H1 (cell line): ENCODE measurements at regions not wholly inside any gene's neighbourhood (a gene's known extent, or its start where the extent isn't known, plus 50 kb on each side); places are given as distances from the start of the nearest gene placed in this dataset.
"Not testable (repeated sequence)": the region's sequence is repeated elsewhere in the genome, so short reads cannot be mapped to it uniquely, and the experiment has no call there.

Experiments used
- CTCF ChIA-PET: fragments of 300-600 bp; sonication (Branson Sonifier 250); formaldehyde crosslinking; loops from one replicate; lab custom pipeline; 2021; ENCODE audit not compliant: partially characterized antibody; lab: Charles Lee
- POLR2A ChIA-PET: fragments of 300-600 bp; sonication (Branson Sonifier 250); formaldehyde crosslinking; loops from one replicate; lab custom pipeline; 2021; ENCODE audit warnings: inconsistent platforms; ENCODE audit not compliant: partially characterized antibody; lab: Charles Lee
- DNase-seq, 2 experiments: peaks; one replicate each; pipeline versions ENCODE4 v3.0.0 to v3.0.0-alpha.2; 2010 to 2022; ENCODE audit warnings: low spot score in 2 of 2, low read depth in 1 of 2, mixed read lengths in 1 of 2
- FAIRE-seq: peaks from 2 replicates; lab custom pipeline; 2011; peaks lifted over from hg19 to GRCh38; lab: Jason Lieb, UNC
- H2AFZ ChIP-seq: 2 replicates; pipeline ENCODE4 v1.8.1; 2012; ENCODE audit warnings: low read length, inconsistent platforms
- H2AK5ac ChIP-seq: 2 replicates; pipeline ENCODE4 v1.6.1; 2013; ENCODE audit warnings: low read depth, low read length
- H2BK120ac ChIP-seq: replicated peaks from 2 replicates; pipeline ENCODE3; 2013; ENCODE audit warnings: low read depth, low read length, inconsistent platforms
- H2BK12ac ChIP-seq: 2 replicates; pipeline ENCODE4 v1.6.1; 2013; ENCODE audit warnings: low read depth, low read length
- H2BK15ac ChIP-seq: 2 replicates; pipeline ENCODE4 v1.6.1; 2013; ENCODE audit warnings: low read length
- H2BK20ac ChIP-seq: 2 replicates; pipeline ENCODE4 v1.6.1; 2013; ENCODE audit warnings: low read length
- H2BK5ac ChIP-seq: 2 replicates; pipeline ENCODE4 v1.6.1; 2013; ENCODE audit warnings: low read depth, low read length
- H3K14ac ChIP-seq: 2 replicates; pipeline ENCODE4 v1.6.1; 2013; ENCODE audit warnings: inconsistent platforms; ENCODE audit not compliant: insufficient read length
- H3K18ac ChIP-seq: 2 replicates; pipeline ENCODE4 v1.6.1; 2013; ENCODE audit warnings: low read length; ENCODE audit errors: extremely low read depth
- H3K23ac ChIP-seq: 2 replicates; pipeline ENCODE4 v1.6.1; 2013; ENCODE audit warnings: inconsistent platforms; ENCODE audit not compliant: insufficient read length
- H3K23me2 ChIP-seq: 2 replicates; pipeline ENCODE4 v1.6.1; 2013; ENCODE audit warnings: low read depth, low read length
- H3K27ac ChIP-seq: 2 replicates; pipeline ENCODE4 v1.6.1; 2011; ENCODE audit warnings: low read depth, low read length, inconsistent platforms
- H3K27me3 ChIP-seq, 4 experiments: replicated peaks in 1 of 4; 1 replicate in 1 of 4; 2 replicates in 3 of 4; pipeline versions ENCODE4 v1.6.1 to v1.8.1; 2011 to 2013; ENCODE audit warnings: low read length in 3 of 4, mild to moderate bottlenecking in 3 of 4, inconsistent platforms in 2 of 4, mixed read lengths in 2 of 4, moderate library complexity in 1 of 4; ENCODE audit not compliant: control insufficient read depth in 3 of 4, insufficient read depth in 3 of 4; ENCODE audit errors: extremely low read depth in 1 of 4
- H3K36me3 ChIP-seq, 4 experiments: 2 replicates each; pipeline versions ENCODE4 v1.6.1 to v1.8.1; 2011 to 2013; ENCODE audit warnings: mild to moderate bottlenecking in 4 of 4, low read length in 3 of 4, moderate library complexity in 2 of 4, control low read depth in 1 of 4, inconsistent platforms in 1 of 4; ENCODE audit not compliant: insufficient read depth in 4 of 4, control insufficient read depth in 2 of 4
- H3K4ac ChIP-seq: replicated peaks from 2 replicates; pipeline ENCODE3; 2013; ENCODE audit warnings: low read length, low read depth, mixed read lengths, inconsistent platforms; ENCODE audit not compliant: insufficient read length
- H3K4me1 ChIP-seq, 4 experiments: replicated peaks in 1 of 4; 1 replicate in 1 of 4; 2 replicates in 3 of 4; pipeline versions ENCODE4 v1.6.1 to v1.8.1; 2011 to 2013; ENCODE audit warnings: low read length in 3 of 4, inconsistent platforms in 2 of 4, mixed read lengths in 1 of 4; ENCODE audit not compliant: insufficient read depth in 4 of 4, control insufficient read depth in 3 of 4
- H3K4me2 ChIP-seq, 2 experiments: 2 replicates each; pipeline versions ENCODE4 v1.6.1 to v1.8.1; 2011 to 2013; ENCODE audit warnings: low read depth in 2 of 2, low read length in 2 of 2, control low read depth in 1 of 2, inconsistent platforms in 1 of 2, mild to moderate bottlenecking in 1 of 2; ENCODE audit not compliant: insufficient read depth in 1 of 2
- H3K4me3 ChIP-seq, 4 experiments: fragments of 200-600, 300-600 bp in 1 of 4; sonication (generic), shearing (Covaris generic), sonication (Bioruptor Twin) in 1 of 4; 2 replicates each; pipeline versions ENCODE4 v1.5.1 to v1.8.1; 2011 to 2016; ENCODE audit warnings: low read length in 4 of 4, low read depth in 3 of 4, control low read depth in 2 of 4, inconsistent platforms in 2 of 4, mild to moderate bottlenecking in 2 of 4, mixed read lengths in 1 of 4, moderate library complexity in 1 of 4; ENCODE audit not compliant: insufficient read depth in 2 of 4; ENCODE audit errors: extremely low read depth in 1 of 4
- H3K56ac ChIP-seq: replicated peaks from 2 replicates; pipeline ENCODE3; 2013; ENCODE audit warnings: low read depth, mild to moderate bottlenecking, mixed read lengths, low read length, inconsistent platforms; ENCODE audit not compliant: insufficient read length
- H3K79me1 ChIP-seq: 2 replicates; pipeline ENCODE4 v1.6.1; 2013; ENCODE audit warnings: low read depth, low read length, control low read depth
- H3K79me2 ChIP-seq, 2 experiments: 2 replicates each; pipeline versions ENCODE4 v1.6.1 to v1.8.1; 2012 to 2013; ENCODE audit warnings: low read length in 2 of 2, mild to moderate bottlenecking in 2 of 2, inconsistent platforms in 1 of 2; ENCODE audit not compliant: insufficient read depth in 2 of 2, control insufficient read depth in 1 of 2
- H3K9ac ChIP-seq, 4 experiments: replicated peaks in 1 of 4; 1 replicate in 1 of 4; 2 replicates in 3 of 4; pipeline versions ENCODE4 v1.6.1 to v1.8.1; 2011 to 2013; ENCODE audit warnings: low read depth in 3 of 4, low read length in 3 of 4, control low read depth in 2 of 4, mild to moderate bottlenecking in 2 of 4, moderate library complexity in 2 of 4, inconsistent platforms in 1 of 4; ENCODE audit errors: extremely low read depth in 1 of 4
- H3K9me3 ChIP-seq, 2 experiments: 2 replicates each; pipeline versions ENCODE4 v1.6.1 to v1.8.1; 2012 to 2013; ENCODE audit warnings: mild to moderate bottlenecking in 2 of 2, moderate library complexity in 2 of 2, control low read depth in 1 of 2, inconsistent platforms in 1 of 2, low read depth in 1 of 2, low read length in 1 of 2, mixed read lengths in 1 of 2; ENCODE audit not compliant: insufficient read depth in 2 of 2
- H4K20me1 ChIP-seq, 2 experiments: replicated peaks in 1 of 2; 2 replicates each; pipeline versions ENCODE3 to v1.8.1; 2011 to 2013; ENCODE audit warnings: inconsistent platforms in 2 of 2, low read length in 2 of 2, mild to moderate bottlenecking in 1 of 2; ENCODE audit not compliant: insufficient read depth in 2 of 2, control insufficient read depth in 1 of 2
- H4K5ac ChIP-seq: 2 replicates; pipeline ENCODE4 v1.6.1; 2013; ENCODE audit warnings: low read length, low read depth, mixed read lengths, inconsistent platforms; ENCODE audit not compliant: insufficient read length
- H4K8ac ChIP-seq: 2 replicates; pipeline ENCODE4 v1.8.0; 2013; ENCODE audit warnings: mild to moderate bottlenecking, moderate library complexity, low read length, inconsistent platforms; ENCODE audit not compliant: insufficient read depth; ENCODE audit errors: extremely low read depth
- H4K91ac ChIP-seq: replicated peaks from 2 replicates; pipeline ENCODE3; 2013; ENCODE audit warnings: low read length, mixed read lengths, inconsistent platforms; ENCODE audit not compliant: insufficient read length
- WGBS, 2 experiments: shearing (Covaris generic) in 1 of 2; methylation state at CpG; one replicate each; pipeline versions ENCODE4 v1.1.6 to v1.1.7; 2013 to 2015; ENCODE audit warnings: low lambda C conversion rate in 2 of 2, mixed read lengths in 2 of 2, inconsistent platforms in 1 of 2, low coverage in 1 of 2, missing lambda C conversion rate in 1 of 2; ENCODE audit not compliant: insufficient replicate concordance in 2 of 2, insufficient coverage in 1 of 2, insufficient read length in 1 of 2; ENCODE audit errors: extremely low coverage in 1 of 2, missing lambda C conversion rate in 1 of 2; 5-methylcytosine and 5-hydroxymethylcytosine counted together

GRCh38 chr15:24485885-24486567 is 189.5 kb upstream of the NPAP1 start:
- DNase-seq, result not testable (repeated sequence)

More at GRCh38 chr15:24485885-24486567, 189.5 kb upstream of the NPAP1 start:
- H3K9me3 ChIP-seq, result peaks cover 0 to 21% of the 10 kb centered on the region in 2 experiments; a peak in 2 of 4 replicates
- H4K5ac ChIP-seq, H3K9ac ChIP-seq, H2BK120ac ChIP-seq, POLR2A ChIA-PET, H3K4me1 ChIP-seq, H2BK15ac ChIP-seq, H3K27me3 ChIP-seq, H2AK5ac ChIP-seq, H3K23ac ChIP-seq, H3K4me2 ChIP-seq, H4K20me1 ChIP-seq, H3K36me3 ChIP-seq, H2BK20ac ChIP-seq, H3K4me3 ChIP-seq, H2BK12ac ChIP-seq, FAIRE-seq, H4K8ac ChIP-seq, H3K18ac ChIP-seq, H3K14ac ChIP-seq, CTCF ChIA-PET, H3K4ac ChIP-seq, H4K91ac ChIP-seq, H3K79me1 ChIP-seq, H3K79me2 ChIP-seq, H3K27ac ChIP-seq, H3K23me2 ChIP-seq, H3K56ac ChIP-seq, H2BK5ac ChIP-seq, H2AFZ ChIP-seq: not testable (repeated sequence)
- 88% methylated on average over 14 of the region's 14 CpGs; no CpG with 5 or more reads in 1 of the 2 experiments for WGBS, 2 experiments
